CD14-positive monocyte (primary cell): ENCODE measurements at regions not wholly inside any gene's neighbourhood (a gene's known extent, or its start where the extent isn't known, plus 50 kb on each side); places are given as distances from the start of the nearest gene placed in this dataset.

Experiments used
- DNase-seq, 3 donors: peaks; one replicate each; pipeline ENCODE4 v3.0.0-alpha.2; 2011 to 2022
- H2AFZ ChIP-seq: 2 replicates; pipeline ENCODE4 v1.6.0; 2012; ENCODE audit warnings: mild to moderate bottlenecking, low read depth, low read length, inconsistent platforms; ENCODE audit not compliant: insufficient read depth, poor library complexity, severe bottlenecking
- H3K27ac ChIP-seq, 2 donors: 1 replicate in 1 of 2; 2 replicates in 1 of 2; pipeline ENCODE4 v1.5.1; 2012 to 2013; ENCODE audit warnings: low read length in 2 of 2, control low read depth in 1 of 2, inconsistent platforms in 1 of 2, low read depth in 1 of 2, mild to moderate bottlenecking in 1 of 2
- H3K27me3 ChIP-seq, 2 donors: one replicate each; pipeline versions ENCODE4 v1.6.0 to v1.6.1; 2011 to 2013; ENCODE audit warnings: low read length in 2 of 2; ENCODE audit not compliant: control insufficient read depth in 2 of 2, insufficient read depth in 2 of 2
- H3K36me3 ChIP-seq, 2 donors: replicated peaks in 1 of 2; 1 replicate in 1 of 2; 2 replicates in 1 of 2; pipeline versions ENCODE4 v1.5.1 to v1.6.1; 2012 to 2013; ENCODE audit warnings: low read length in 2 of 2, control low read depth in 1 of 2, inconsistent platforms in 1 of 2, mild to moderate bottlenecking in 1 of 2; ENCODE audit not compliant: insufficient read depth in 2 of 2, control insufficient read depth in 1 of 2
- H3K4me1 ChIP-seq, 2 donors: 1 replicate in 1 of 2; 2 replicates in 1 of 2; pipeline versions ENCODE4 v1.5.1 to v1.6.1; 2012 to 2013; ENCODE audit warnings: low read length in 2 of 2, control low read depth in 1 of 2, inconsistent platforms in 1 of 2, mild to moderate bottlenecking in 1 of 2, moderate library complexity in 1 of 2; ENCODE audit not compliant: insufficient read depth in 2 of 2, control insufficient read depth in 1 of 2
- H3K4me2 ChIP-seq: replicated peaks from 2 replicates; pipeline ENCODE3; 2012; ENCODE audit warnings: low read length, moderate library complexity, mild to moderate bottlenecking; ENCODE audit not compliant: poor library complexity, severe bottlenecking; ENCODE audit errors: extremely low read depth
- H3K4me3 ChIP-seq, 3 experiments: fragments of 200-600 bp in 1 of 3; sonication (generic) in 1 of 3; replicated peaks in 1 of 3; 1 replicate in 2 of 3; 2 replicates in 1 of 3; pipeline ENCODE4 v1.5.1; 2011 to 2013; ENCODE audit warnings: low read length in 3 of 3, mild to moderate bottlenecking in 3 of 3, control low read depth in 2 of 3, low read depth in 2 of 3, inconsistent platforms in 1 of 3, moderate library complexity in 1 of 3
- H3K79me2 ChIP-seq: 2 replicates; pipeline ENCODE4 v1.6.0; 2012; ENCODE audit warnings: mild to moderate bottlenecking, control low read depth, inconsistent platforms, low read length, moderate library complexity; ENCODE audit not compliant: insufficient read depth
- H3K9ac ChIP-seq: 2 replicates; pipeline ENCODE4 v1.6.0; 2017; ENCODE audit warnings: low read length, mild to moderate bottlenecking; ENCODE audit not compliant: insufficient read depth, poor library complexity, severe bottlenecking
- H3K9me3 ChIP-seq, 2 donors: replicated peaks in 1 of 2; 1 replicate in 1 of 2; 2 replicates in 1 of 2; pipeline versions ENCODE4 v1.5.1 to v1.6.1; 2012 to 2013; ENCODE audit warnings: low read length in 2 of 2, control low read depth in 1 of 2; ENCODE audit not compliant: control insufficient read depth in 1 of 2, insufficient read depth in 1 of 2
- H4K20me1 ChIP-seq: 2 replicates; pipeline ENCODE4 v1.6.0; 2012; ENCODE audit warnings: mild to moderate bottlenecking, low read length, control low read depth, moderate library complexity; ENCODE audit not compliant: insufficient read depth
- H3K27ac Mint-ChIP-seq, 7 donors: one replicate each; pipeline ENCODE4 v1.8.0; 2020; ENCODE audit warnings: mild to moderate bottlenecking in 7 of 7, mixed read lengths in 7 of 7, moderate library complexity in 6 of 7, inconsistent platforms in 2 of 7
- H3K27me3 Mint-ChIP-seq, 3 donors: one replicate each; pipeline ENCODE4 v1.8.0; 2021 to 2022; ENCODE audit warnings: low read depth in 3 of 3, mild to moderate bottlenecking in 3 of 3, mixed read lengths in 3 of 3, moderate library complexity in 3 of 3, inconsistent platforms in 1 of 3
- H3K36me3 Mint-ChIP-seq, 2 donors: one replicate each; pipeline ENCODE4 v1.8.0; 2020; ENCODE audit warnings: mixed read lengths in 2 of 2, inconsistent platforms in 1 of 2, mild to moderate bottlenecking in 1 of 2
- H3K4me1 Mint-ChIP-seq: one replicate; pipeline ENCODE4 v1.8.0; 2020; ENCODE audit warnings: mild to moderate bottlenecking, mixed read lengths
- H3K4me3 Mint-ChIP-seq, 2 donors: one replicate each; pipeline ENCODE4 v1.8.0; 2020; ENCODE audit warnings: mild to moderate bottlenecking in 2 of 2, mixed read lengths in 2 of 2, moderate library complexity in 1 of 2
- H3K9me3 Mint-ChIP-seq, 7 donors: one replicate each; pipeline ENCODE4 v1.8.0; 2020 to 2022; ENCODE audit warnings: mixed read lengths in 7 of 7, mild to moderate bottlenecking in 6 of 7, moderate library complexity in 6 of 7, inconsistent platforms in 2 of 7
- CTCF ChIP-seq: fragments of 200-600 bp; IDR thresholded peaks from one replicate; pipeline ENCODE4 v1.8.0; 2022; ENCODE audit warnings: antibody characterized with exemption, mild to moderate bottlenecking
- WGBS: methylation state at CpG from one replicate; pipeline ENCODE4 v1.1.5; 2013; ENCODE audit warnings: missing lambda C conversion rate; ENCODE audit not compliant: insufficient coverage; 5-methylcytosine and 5-hydroxymethylcytosine counted together
- intact Hi-C, 2 donors: fragments of 100-400 bp; cut with micrococcal nuclease; formaldehyde crosslinking; loops; one replicate each; pipeline versions ENCODE4 v1.15.0 to v1.15.1; 2023

- Mint-ChIP-seq H3K27me3 (peaks cover 0 to 5% (median 2%) of the 10 kb centered on the region in 3 donors), H3K36me3 (no peaks in the 10 kb centered on the region), H3K4me1 (peaks cover 4% of the 10 kb centered on the region), H3K4me3 (no peak overlapping the region), H3K27ac (no peak overlapping the region), H3K9me3 (peaks cover 0 to 2% (median 0%) of the 10 kb centered on the region in 7 donors)
- H3K4me3 ChIP-seq = no peak overlapping the region
- no peaks in the 10 kb centered on the region for H3K4me1 ChIP-seq
- H2AFZ ChIP-seq = no peak overlapping the region
- TF ChIP-seq CTCF = no peak
- intact Hi-C loops = no loop called here
- DNase-seq = no peak
- no peak overlapping the region for H3K9ac ChIP-seq
- no peaks in the 10 kb centered on the region for H3K79me2 ChIP-seq
- no peak overlapping the region for H3K4me2 ChIP-seq
- H3K9me3 ChIP-seq = no peaks in the 10 kb centered on the region
- no peaks in the 10 kb centered on the region for H3K27me3 ChIP-seq
- no peaks in the 10 kb centered on the region for H3K36me3 ChIP-seq
- H4K20me1 ChIP-seq = no peaks in the 10 kb centered on the region
- H3K27ac ChIP-seq = no peak overlapping the region
- WGBS = 75% methylated on average over 1 of the region's 1 CpG
Measured at GRCh38 chr1:58991305-58991704, 207.5 kb upstream of the JUN start.

GRCh38 chr1:58992643-58993042, 208.8 kb upstream of the JUN start:
- Mint-ChIP-seq H3K4me3 (no peak overlapping the region), H3K4me1 (peaks cover 2% of the 10 kb centered on the region), H3K9me3 (peaks cover 0 to 2% (median 0%) of the 10 kb centered on the region in 7 donors), H3K27me3 (peaks cover 0 to 3% (median 2%) of the 10 kb centered on the region in 3 donors), H3K27ac (no peak overlapping the region), H3K36me3 (no peaks in the 10 kb centered on the region)
- no peaks in the 10 kb centered on the region for H4K20me1 ChIP-seq
- no peaks in the 10 kb centered on the region for H3K27me3 ChIP-seq
- H3K9me3 ChIP-seq = no peaks in the 10 kb centered on the region
- intact Hi-C loops = no loop called here
- H3K4me1 ChIP-seq = no peaks in the 10 kb centered on the region
- H3K4me2 ChIP-seq = no peak overlapping the region
- H3K9ac ChIP-seq = no peak overlapping the region
- no peaks in the 10 kb centered on the region for H3K79me2 ChIP-seq
- TF ChIP-seq CTCF = no peak
- no peak overlapping the region for H3K4me3 ChIP-seq
- no peaks in the 10 kb centered on the region for H3K36me3 ChIP-seq
- WGBS = no CpG with 5 or more reads among the region's 2 CpGs
- no peak for DNase-seq
- H3K27ac ChIP-seq = no peak overlapping the region
- H2AFZ ChIP-seq = no peak overlapping the region
